Lower lobe of right lung (tissue), 2 donors: ENCODE measurements at regions not wholly inside any gene's neighbourhood (a gene's known extent, or its start where the extent isn't known, plus 50 kb on each side); places are given as distances from the start of the nearest gene placed in this dataset.

Source experiments
- ATAC-seq, 2 donors: fragments of 200-7000 bp; cut with Tn5 transposase; one replicate each; pipeline ENCODE4 v1.9.1; 2020 to 2022; ENCODE audit warnings: mild to moderate bottlenecking in 2 of 2, moderate library complexity in 2 of 2
- DNase-seq: peaks from one replicate; pipeline ENCODE4 v3.0.0-alpha.2; 2020
- H3K27ac ChIP-seq: fragments of 200-600 bp; one replicate; pipeline ENCODE4 v1.8.0; 2022
- H3K27me3 ChIP-seq: fragments of 200-600 bp; one replicate; pipeline ENCODE4 v1.8.0; 2022; ENCODE audit warnings: low read depth
- H3K36me3 ChIP-seq: fragments of 200-600 bp; one replicate; pipeline ENCODE4 v1.8.0; 2022; ENCODE audit warnings: mild to moderate bottlenecking
- H3K4me1 ChIP-seq: fragments of 200-600 bp; one replicate; pipeline ENCODE4 v1.8.0; 2022
- H3K4me3 ChIP-seq: fragments of 200-600 bp; one replicate; pipeline ENCODE4 v1.8.0; 2022; ENCODE audit warnings: mild to moderate bottlenecking
- H3K9me3 ChIP-seq: fragments of 200-600 bp; one replicate; pipeline ENCODE4 v1.8.0; 2022
- CTCF ChIP-seq: fragments of 200-600 bp; IDR thresholded peaks from one replicate; pipeline ENCODE4 v1.8.0; 2022; ENCODE audit warnings: antibody characterized with exemption, mild to moderate bottlenecking
- intact Hi-C: fragments of 100-400 bp; cut with DNase I; formaldehyde crosslinking; loops from one replicate; pipeline ENCODE4 v1.11.0; 2022
- donor health status: DM: no; HTN: yes; CAD: no; lungs with severe emphysema.

DNA sequence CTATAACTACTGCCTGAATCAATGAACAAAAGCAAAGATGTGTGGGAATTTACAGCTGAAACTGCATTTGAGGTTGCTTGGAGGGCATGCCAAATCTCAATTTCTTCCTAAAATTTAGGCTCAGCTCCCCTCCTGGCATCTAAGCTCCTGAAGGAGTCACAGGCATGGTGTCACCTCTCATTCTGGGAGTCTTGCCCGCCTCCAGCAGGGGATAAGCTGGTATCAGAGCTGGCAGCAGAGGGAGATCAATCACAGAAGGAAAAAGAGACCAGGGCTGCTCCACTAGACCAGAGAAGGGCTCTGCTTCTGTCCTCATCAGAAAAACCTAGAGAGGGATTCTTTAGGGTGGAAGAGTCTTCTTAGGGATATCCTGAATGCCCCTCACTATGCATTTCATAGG, 150.4 kb upstream of the SLC6A11 start:
- no peak for TF ChIP-seq CTCF
- Histone ChIP-seq H3K27ac (no peak overlapping the region), H3K9me3 (no peaks in the 10 kb centered on the region), H3K4me1 (no peaks in the 10 kb centered on the region), H3K36me3 (no peaks in the 10 kb centered on the region), H3K4me3 (no peak overlapping the region), H3K27me3 (no peaks in the 10 kb centered on the region)
- DNase-seq (no peak), ATAC-seq (no peak)
- intact Hi-C loops = no loop called here

DNA sequence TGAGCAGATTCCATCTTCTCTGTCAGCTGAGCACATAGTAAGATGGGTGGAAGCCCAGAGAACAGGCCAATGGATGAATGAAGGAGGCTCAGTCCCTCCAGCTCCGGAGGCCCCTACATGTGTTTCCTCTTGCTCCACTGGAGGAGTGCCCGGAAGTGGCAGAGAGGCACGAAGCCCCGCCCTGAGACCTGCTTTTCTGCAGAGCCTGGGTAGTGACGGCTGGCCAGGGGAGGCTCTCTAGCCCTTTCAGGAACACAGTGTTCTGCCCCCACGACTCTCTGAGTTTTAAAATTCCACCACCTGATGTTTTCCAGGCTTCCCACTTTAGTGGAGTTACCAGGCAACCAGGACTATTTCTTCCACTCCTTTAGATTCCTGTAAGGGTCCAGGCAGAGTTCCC, 149.4 kb upstream of the SLC6A11 start:
- H3K36me3 ChIP-seq = no peaks in the 10 kb centered on the region
- TF ChIP-seq CTCF = no peak
- no peaks in the 10 kb centered on the region for H3K9me3 ChIP-seq
- no peaks in the 10 kb centered on the region for H3K27me3 ChIP-seq
- H3K27ac ChIP-seq = no peak overlapping the region
- intact Hi-C loops = no loop called here
- DNase-seq (no peak), ATAC-seq (peak in 1 of 2 donors; percentile 42)
- no peaks in the 10 kb centered on the region for H3K4me1 ChIP-seq
- H3K4me3 ChIP-seq = no peak overlapping the region

DNA sequence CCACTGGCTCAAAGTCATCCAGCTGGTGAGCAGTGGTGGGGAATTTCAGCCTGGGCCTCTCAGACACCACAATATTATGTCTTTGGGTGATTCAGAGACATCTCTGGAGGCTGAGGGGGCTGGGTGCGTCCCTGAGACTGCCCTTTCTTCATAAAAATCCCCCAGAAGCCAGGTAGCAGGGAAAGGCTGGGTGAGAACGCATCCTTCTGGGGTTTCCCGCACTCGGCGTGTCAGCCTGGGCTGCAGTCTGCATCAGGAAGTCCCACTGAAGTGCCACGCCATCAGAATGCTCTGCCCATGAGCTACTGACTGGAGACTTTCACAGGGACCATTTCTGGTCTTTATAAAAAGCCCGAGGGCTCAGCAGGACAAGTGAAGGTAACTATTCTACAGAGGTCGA, 148.8 kb upstream of the SLC6A11 start:
- H3K36me3 ChIP-seq = no peaks in the 10 kb centered on the region
- TF ChIP-seq CTCF = no peak
- H3K27ac ChIP-seq = no peak overlapping the region
- no peaks in the 10 kb centered on the region for H3K27me3 ChIP-seq
- H3K4me1 ChIP-seq = no peaks in the 10 kb centered on the region
- no peak for DNase-seq
- intact Hi-C loops = no loop called here
- no peaks in the 10 kb centered on the region for H3K9me3 ChIP-seq
- ATAC-seq = no peak
- no peak overlapping the region for H3K4me3 ChIP-seq

DNA sequence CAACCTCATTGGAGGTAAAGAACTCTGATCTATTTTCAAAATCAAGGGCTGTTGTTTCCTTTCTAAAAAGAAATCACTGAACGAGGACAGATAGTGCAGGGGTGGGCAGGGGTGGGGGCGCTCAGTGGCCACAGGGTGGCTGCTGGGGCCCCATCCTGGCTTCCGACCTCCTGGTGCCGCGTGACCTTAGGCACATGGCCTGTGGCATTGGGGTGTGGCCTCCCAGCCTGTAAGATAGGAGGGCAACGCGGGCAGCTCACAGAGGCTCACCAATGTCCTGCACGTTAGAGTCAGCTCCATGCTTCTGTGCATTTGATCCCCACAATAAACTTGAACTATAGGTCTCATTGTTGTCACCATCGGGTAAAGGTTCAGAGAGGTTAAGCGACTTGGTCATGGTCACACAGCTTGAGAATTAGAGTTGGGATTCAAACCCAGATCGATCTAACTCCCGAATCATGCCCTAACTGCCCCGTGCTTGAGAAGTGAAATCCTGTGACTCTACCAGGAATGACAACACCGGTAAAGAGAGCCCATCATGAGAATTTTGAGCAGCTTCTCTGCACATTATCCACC, 148.0 kb upstream of the SLC6A11 start:
- Histone ChIP-seq H3K27ac (no peak overlapping the region), H3K4me3 (no peak overlapping the region), H3K27me3 (no peaks in the 10 kb centered on the region), H3K4me1 (no peaks in the 10 kb centered on the region), H3K36me3 (no peaks in the 10 kb centered on the region), H3K9me3 (no peaks in the 10 kb centered on the region)
- intact Hi-C loops = no loop called here
- ATAC-seq (no peak), DNase-seq (no peak)
- TF ChIP-seq CTCF = no peak

- no peaks in the 10 kb centered on the region for H3K27me3 ChIP-seq
- no peaks in the 10 kb centered on the region for H3K4me1 ChIP-seq
- DNase-seq = no peak
- TF ChIP-seq CTCF = no peak
- no peak overlapping the region for H3K27ac ChIP-seq
- no peaks in the 10 kb centered on the region for H3K9me3 ChIP-seq
- H3K36me3 ChIP-seq = no peaks in the 10 kb centered on the region
- no peak for ATAC-seq
- H3K4me3 ChIP-seq = no peak overlapping the region
- intact Hi-C loops = no loop called here
Observed at GRCh38 chr3:10669490-10670048, 146.5 kb upstream of the SLC6A11 start.
